ENCODE measurements at regions not wholly inside any gene's neighbourhood (a gene's known extent, or its start where the extent isn't known, plus 50 kb on each side); places are given as distances from the start of the nearest gene placed in this dataset.
"Not testable (repeated sequence)": the region's sequence is repeated elsewhere in the genome, so short reads cannot be mapped to it uniquely, and the experiment has no call there.

- no peak for DNase-seq
Observed at GRCh38 chr12:78530100-78530765, 334.3 kb upstream of the SYT1 start.

GRCh38 chr12:78531831-78532458, 332.6 kb upstream of the SYT1 start:
- no peak for DNase-seq

DNA sequence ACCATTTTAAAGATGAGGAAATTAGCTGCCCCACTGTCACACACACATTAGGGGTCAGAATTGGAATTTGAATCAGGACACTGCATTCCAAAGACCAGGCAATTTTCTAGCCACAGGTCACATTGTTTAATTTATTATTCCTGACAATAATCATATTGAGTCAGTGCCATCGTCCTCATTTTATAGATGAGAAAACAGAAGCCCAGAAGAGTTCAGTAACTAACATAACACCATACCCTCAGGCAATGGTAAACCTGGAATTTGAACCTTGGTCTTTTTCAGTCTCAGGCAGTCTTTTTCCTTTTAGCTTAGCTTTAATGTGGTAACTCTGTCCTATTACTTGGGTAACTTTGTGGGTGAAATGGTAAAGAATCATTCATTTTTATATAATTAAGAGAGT, 330.3 kb upstream of the SYT1 start:
- DNase-seq: no peak

DNA sequence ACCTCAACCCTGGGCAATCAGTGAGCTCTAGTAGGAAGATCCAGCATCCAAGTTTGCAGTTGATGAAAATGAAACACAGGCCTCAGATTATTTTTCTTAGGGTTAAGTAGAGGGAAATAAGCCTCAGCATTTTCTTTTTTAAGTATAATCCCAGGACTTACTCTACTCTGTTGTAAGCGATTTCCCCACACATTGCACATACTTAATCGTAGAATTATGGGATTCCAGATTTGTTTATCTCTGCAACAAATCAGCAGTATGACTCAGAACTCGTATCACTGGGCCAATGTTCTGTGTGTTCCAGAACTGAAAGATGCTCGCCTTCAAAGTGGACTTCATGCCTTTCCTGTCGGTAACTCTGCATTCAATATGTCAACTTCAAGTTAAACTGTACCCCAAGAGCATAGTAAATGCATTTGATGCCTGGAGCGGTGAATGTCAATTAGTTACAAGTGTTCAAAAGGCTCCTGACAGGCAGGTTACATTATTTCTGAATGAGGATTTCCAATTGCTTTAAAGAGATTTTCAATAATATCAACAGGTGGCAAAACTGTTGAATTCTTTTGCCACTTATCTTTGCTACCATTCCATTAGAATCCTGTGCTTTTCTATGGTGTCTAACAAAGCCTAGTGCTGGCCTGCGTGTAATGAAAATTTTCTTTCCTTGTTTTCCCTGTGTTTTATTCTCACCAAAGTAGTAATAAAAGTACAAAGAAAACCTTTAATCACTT, 323.8 kb upstream of the SYT1 start:
- no peak for DNase-seq

DNA sequence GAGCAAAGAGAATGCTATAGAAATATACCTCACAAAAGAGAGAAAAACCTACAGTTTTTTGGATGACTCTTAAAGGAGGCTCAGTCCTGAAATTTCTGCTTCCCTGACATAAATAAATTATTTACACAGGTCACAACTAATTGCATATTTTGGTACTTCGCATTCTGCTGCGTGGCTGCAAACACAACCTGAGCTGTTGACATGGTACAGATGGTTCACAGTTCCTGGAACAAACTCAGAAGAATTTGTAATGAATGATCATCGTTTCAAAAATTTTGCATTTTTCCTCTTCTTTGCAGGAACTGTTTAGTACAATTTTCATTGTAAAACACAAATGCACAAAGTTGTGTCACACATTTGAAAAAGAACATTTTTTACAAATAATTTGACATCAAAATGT, 313.7 kb upstream of the SYT1 start:
- no peak for DNase-seq

DNA sequence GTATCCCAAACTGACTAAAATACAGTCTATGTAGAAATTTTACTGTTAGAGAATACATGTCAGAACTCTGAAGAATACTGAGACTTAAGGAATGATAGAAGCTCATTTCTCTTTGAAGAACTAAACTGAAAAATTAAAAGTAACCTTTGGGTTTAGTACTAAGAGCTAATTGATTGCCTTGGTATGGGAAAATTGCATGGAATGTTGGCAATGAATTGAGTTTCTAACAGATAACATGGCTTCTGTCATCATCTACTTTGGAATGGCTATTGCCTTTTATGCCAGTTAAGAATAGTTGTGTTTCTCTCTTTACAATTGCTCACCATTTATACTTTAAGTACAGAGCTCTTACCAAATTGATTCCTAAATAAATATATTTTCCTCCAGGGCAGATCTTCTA, 308.8 kb upstream of the SYT1 start:
- no peak for DNase-seq

GRCh38 chr12:78556651-78557050, 307.9 kb upstream of the SYT1 start:
- no peak for DNase-seq

DNA sequence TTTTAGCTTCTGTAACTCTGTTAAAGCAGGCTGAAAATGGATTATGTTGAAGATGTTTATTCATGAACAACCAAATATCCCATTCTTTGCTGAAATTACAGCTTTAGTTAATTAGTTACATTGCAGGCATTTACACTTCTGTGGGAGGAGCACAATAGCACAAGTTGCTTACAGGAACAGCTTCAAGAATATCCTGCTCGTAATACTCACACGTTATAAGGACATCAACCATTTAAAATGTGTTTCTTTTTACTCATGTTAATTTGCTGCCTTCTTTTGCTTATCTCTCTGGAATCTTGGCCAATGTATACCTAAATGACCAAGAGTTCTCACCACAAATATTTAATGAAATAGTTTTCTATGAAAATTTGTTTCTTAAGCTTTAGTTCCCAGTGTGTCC, 305.2 kb upstream of the SYT1 start:
- no peak for DNase-seq

- peak; percentile 79 for DNase-seq
Observed at GRCh38 chr12:78559886-78560285, 304.7 kb upstream of the SYT1 start.

DNA sequence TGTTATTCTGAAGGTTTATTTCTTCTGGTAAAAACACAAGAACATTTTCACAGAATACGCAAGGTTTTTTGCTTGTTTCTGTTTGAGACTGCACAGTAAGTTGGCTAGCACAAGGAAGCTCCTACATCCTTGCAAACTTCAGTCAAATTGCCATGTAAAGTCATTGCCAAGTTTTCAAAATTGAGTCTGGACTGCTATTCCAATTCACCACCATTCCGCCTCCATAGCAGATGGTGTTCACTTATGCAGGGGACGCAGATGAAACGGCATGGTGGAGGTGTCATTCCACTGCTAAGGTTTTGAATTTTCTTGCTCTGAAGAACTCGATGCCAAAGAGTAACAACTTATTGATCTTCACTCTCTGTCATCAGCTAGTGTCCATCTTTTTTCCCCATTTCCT, 303.9 kb upstream of the SYT1 start:
- DNase-seq: peak; percentile 10

- peak; percentile 7 for DNase-seq
Observed at GRCh38 chr12:78562368-78563205, 302.0 kb upstream of the SYT1 start.

DNA sequence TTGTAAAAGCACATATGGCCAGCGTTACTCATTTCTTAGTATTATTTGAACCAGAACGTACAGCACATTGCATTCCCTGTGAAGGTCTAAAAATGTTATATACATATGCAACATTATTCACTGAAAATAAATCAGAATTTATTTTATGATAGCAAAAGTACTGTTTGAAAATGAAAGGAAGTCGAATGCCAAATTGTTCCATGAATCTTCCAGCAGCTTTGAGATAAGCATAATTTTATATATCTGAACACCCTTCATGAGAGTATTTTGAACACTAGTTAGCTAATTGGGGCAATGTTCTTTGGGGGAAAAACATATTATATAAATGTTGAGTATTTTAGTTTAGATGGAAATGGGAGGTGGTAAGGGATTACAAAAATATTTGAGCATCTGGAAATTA, 300.7 kb upstream of the SYT1 start:
- no peak for DNase-seq

DNA sequence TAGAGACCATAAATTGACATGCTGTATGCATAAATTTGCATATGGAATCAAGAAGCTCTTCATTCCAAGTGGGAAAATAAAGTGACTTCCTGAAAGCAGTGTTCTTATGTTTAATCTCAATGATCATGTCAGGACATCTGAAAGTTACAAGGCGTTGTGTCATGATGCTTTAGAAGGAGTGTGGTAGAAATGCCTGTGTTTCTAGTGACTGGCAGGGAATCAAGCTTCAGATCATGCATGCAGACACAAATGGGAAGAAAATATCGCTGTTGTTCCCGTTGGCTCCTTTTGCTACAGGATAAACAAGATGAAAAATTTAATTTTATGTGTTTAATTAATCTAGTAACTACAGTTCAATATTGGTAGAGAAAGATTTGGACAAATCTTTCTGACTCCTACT, 298.1 kb upstream of the SYT1 start:
- no peak for DNase-seq

- peak; percentile 21 for DNase-seq
Observed at GRCh38 chr12:78568321-78569020, 296.1 kb upstream of the SYT1 start.

DNA sequence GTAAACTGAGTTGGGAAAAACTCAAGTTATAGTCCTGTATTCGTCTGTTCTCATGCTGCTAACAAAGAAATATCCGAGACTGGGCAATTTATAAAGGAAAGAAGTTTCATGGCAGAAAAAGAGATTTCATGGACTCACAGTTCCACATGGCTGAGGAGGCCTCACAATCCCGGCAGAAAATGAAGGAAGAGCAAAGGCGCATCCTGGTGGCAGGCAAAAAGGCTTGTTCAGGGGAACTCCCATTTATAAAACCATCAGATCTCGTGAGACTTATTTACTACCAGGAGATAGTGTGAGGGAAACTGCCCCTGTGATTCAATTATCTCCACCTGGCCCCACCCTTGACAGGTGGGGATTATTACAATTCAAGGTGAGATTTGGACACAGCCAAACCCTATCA, 292.6 kb upstream of the SYT1 start:
- no peak for DNase-seq

DNA sequence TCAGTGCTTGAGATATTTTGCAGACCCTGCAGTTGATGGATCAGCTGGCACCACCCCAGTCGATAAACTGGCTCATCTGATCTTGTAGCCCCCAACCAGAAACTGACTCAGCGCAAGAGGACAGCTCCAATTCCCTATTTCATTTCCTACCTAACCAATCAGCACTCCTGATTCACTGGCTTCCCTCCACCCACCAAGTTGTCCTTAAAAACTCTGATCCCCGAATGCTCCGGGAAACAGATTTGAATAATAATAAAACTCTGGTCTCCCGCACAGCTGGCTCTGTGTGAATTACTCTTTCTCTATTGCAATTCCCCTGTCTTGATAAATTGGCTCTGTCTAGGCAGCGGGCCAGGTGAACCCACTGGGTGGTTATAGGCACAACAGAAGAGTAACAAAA, 289.4 kb upstream of the SYT1 start:
- DNase-seq: not testable (repeated sequence)

GRCh38 chr12:78579846-78580245, 284.7 kb upstream of the SYT1 start:
- no peak for DNase-seq

- DNase-seq: no peak
Observed at GRCh38 chr12:78580296-78580695, 284.3 kb upstream of the SYT1 start.

DNA sequence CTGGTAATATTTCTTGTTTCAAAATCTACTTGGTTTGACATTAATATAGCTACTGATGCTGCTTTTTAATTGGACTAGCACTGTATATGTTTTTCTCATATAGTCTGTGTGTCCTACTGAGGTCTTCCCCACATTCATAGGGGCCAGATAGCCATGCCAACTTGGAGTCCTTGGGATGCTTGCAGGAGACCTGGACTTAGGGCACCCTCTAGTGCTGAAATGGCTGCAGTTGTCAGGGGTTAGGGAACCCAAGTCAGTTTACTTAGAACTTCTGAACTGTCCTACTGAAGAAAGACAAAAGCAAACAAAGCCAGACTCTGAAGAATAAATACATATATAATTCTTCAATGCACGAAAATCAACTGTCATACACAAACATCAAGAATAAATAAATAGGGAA, 279.9 kb upstream of the SYT1 start:
- DNase-seq: no peak

GRCh38 chr12:78585132-78585531, 279.4 kb upstream of the SYT1 start:
- DNase-seq: no peak

GRCh38 chr12:78586790-78587189, 277.8 kb upstream of the SYT1 start:
- no peak for DNase-seq

GRCh38 chr12:78599366-78599765, 265.2 kb upstream of the SYT1 start:
- DNase-seq: no peak

DNA sequence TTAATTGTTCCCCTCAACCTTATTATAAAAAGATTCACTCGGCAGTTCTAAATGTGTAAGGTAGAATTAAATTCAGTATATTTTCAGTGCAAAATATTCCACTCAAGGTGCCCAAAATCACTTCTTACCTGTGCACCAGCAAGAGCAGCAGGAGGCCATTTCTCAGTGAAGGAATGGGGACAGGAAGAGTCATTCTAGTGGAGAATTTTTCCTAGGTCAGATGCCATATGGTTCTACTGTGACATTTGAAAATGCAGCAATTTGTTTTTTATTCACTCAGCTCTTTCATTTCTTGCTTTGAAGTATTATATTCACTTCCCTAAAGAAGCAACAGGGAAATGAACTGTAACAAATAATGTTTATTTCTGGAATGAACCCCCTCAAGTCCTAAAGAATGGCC, 264.0 kb upstream of the SYT1 start:
- DNase-seq: no peak
